RWPE2 (cell line): ENCODE measurements at regions not wholly inside any gene's neighbourhood (a gene's known extent, or its start where the extent isn't known, plus 50 kb on each side); places are given as distances from the start of the nearest gene placed in this dataset.

ENCODE experiments used
- ATAC-seq: fragments of 200-7000 bp; cut with Tn5 transposase; 3 replicates; pipeline ENCODE4 v1.9.1; 2021; ENCODE audit warnings: low read depth
- DNase-seq: peaks from one replicate; pipeline ENCODE4 v3.0.0-alpha.2; 2020; ENCODE audit warnings: low spot score
- H3K27ac ChIP-seq: fragments of 450-650 bp; 2 replicates; pipeline ENCODE4 v1.5.1; 2017; ENCODE audit warnings: mild to moderate bottlenecking; ENCODE audit not compliant: poor library complexity, severe bottlenecking
- H3K27me3 ChIP-seq: fragments of 250-450 bp; sonication (Bioruptor Pico); 2 replicates; pipeline ENCODE4 v1.5.1; 2021; ENCODE audit warnings: mild to moderate bottlenecking, moderate library complexity; ENCODE audit not compliant: insufficient read depth, poor library complexity, severe bottlenecking
- H3K36me3 ChIP-seq: fragments of 250-450 bp; sonication (Bioruptor Pico); 2 replicates; pipeline ENCODE4 v1.5.1; 2020; ENCODE audit warnings: low read depth, mild to moderate bottlenecking, moderate library complexity
- H3K4me1 ChIP-seq: fragments of 250-450 bp; sonication (Bioruptor Pico); 2 replicates; pipeline ENCODE4 v1.5.1; 2021; ENCODE audit warnings: mild to moderate bottlenecking, moderate library complexity; ENCODE audit not compliant: insufficient read depth, poor library complexity, severe bottlenecking
- H3K4me3 ChIP-seq: fragments of 250-450 bp; sonication (Bioruptor Pico); 2 replicates; pipeline ENCODE4 v1.5.1; 2021; ENCODE audit warnings: mild to moderate bottlenecking, moderate library complexity; ENCODE audit not compliant: severe bottlenecking
- H3K9me3 ChIP-seq: fragments of 250-450 bp; sonication (Bioruptor Pico); 2 replicates; pipeline ENCODE4 v1.5.1; 2021; ENCODE audit warnings: mild to moderate bottlenecking, moderate library complexity; ENCODE audit not compliant: severe bottlenecking
- TF ChIP-seq, protein P1 (sequence below): fragments of 450-650 bp; IDR thresholded peaks from one replicate; pipeline ENCODE4 v1.5.1; 2017; ENCODE audit warnings: mild to moderate bottlenecking, moderate library complexity; ENCODE audit not compliant: poor library complexity, severe bottlenecking

DNA sequence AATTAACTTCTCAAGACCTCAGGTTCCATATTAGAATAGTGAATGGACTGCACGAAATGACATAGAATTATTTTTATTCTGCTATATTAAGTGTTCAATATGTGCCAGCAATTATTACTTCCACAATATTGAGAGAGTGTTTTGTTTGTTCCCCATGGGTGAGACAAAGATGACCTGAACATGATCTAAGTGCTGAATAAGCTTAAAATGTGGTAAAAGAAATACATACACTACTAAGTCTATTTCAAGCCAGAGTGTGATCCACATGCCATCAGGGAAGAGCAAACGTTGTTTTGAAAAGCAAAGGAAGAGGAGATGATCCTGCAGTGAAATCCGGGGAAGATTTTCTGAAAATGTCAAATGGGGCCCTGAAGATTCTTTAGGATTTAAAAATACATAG, 59.8 kb upstream of the RUNX1 start:
- H3K4me3 ChIP-seq: no peak overlapping the region

DNA sequence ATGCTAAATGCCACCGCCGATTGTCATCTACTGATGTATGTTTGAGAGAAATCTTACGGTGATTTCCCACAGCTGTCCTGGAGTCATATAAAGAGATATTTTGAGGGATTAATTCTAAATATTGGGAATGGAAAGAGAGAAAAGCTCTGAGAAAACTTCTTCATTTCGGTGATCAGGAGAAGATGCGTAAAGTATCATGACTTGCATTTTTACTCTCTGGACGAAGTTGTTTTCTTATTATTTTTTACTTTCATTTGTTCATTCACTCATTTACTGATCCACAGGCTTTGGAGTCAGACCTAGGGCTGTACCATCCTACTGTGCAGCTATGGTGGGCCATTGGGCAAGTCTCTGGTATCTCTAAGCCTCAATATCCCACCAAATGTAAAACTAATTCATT, 58.4 kb upstream of the RUNX1 start:
- ATAC-seq (no peak), DNase-seq (no peak)
- Histone ChIP-seq H3K36me3 (no peaks in the 10 kb centered on the region), H3K27me3 (no peaks in the 10 kb centered on the region), H3K4me3 (no peak overlapping the region), H3K4me1 (peaks cover 8% of the 10 kb centered on the region), H3K9me3 (no peaks in the 10 kb centered on the region), H3K27ac (no peak overlapping the region)
- TF ChIP-seq, protein P1, sequence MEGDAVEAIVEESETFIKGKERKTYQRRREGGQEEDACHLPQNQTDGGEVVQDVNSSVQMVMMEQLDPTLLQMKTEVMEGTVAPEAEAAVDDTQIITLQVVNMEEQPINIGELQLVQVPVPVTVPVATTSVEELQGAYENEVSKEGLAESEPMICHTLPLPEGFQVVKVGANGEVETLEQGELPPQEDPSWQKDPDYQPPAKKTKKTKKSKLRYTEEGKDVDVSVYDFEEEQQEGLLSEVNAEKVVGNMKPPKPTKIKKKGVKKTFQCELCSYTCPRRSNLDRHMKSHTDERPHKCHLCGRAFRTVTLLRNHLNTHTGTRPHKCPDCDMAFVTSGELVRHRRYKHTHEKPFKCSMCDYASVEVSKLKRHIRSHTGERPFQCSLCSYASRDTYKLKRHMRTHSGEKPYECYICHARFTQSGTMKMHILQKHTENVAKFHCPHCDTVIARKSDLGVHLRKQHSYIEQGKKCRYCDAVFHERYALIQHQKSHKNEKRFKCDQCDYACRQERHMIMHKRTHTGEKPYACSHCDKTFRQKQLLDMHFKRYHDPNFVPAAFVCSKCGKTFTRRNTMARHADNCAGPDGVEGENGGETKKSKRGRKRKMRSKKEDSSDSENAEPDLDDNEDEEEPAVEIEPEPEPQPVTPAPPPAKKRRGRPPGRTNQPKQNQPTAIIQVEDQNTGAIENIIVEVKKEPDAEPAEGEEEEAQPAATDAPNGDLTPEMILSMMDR: no peak

More for the DNA sequence above, 59.8 kb upstream of the RUNX1 start:
- DNase-seq (no peak), ATAC-seq (no peak)
- Histone ChIP-seq H3K27me3 (no peaks in the 10 kb centered on the region), H3K9me3 (no peaks in the 10 kb centered on the region), H3K4me1 (peaks cover 15% of the 10 kb centered on the region), H3K36me3 (no peaks in the 10 kb centered on the region), H3K27ac (no peak overlapping the region)
- TF ChIP-seq, protein P1: no peak

DNA sequence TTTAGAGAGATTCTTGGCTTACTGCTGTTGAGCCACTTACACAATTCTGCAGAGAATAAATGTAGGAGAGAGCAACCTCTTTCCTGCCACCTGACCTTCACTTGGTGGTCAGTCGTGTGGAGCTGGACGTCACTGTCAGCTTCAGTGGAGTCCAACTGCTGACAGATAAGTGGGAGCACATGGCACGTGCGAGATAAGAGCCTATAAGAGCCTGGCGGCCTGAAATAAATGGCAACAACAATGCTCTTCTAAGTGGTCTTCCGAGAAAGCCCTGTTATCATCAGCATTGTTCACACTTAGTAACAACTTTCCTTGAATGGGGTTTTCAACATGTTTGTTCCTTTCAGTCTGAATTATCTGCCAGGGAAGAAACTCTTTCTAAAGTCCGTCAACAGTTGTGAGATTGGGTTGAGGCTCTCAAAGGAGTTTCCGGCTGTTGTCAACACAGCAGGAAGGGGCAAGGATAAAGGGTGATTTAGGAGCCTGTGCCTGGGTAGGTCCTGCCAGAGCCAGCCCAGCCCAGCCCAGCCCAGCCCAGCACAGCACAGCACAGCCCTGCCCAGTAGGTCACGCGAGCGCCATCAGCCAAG, 57.2 kb upstream of the RUNX1 start:
- no peaks in the 10 kb centered on the region for H3K36me3 ChIP-seq
- TF ChIP-seq, protein P1: no peak
- no peak for ATAC-seq
- H3K27me3 ChIP-seq: no peaks in the 10 kb centered on the region
- no peaks in the 10 kb centered on the region for H3K9me3 ChIP-seq
- H3K27ac ChIP-seq: no peak overlapping the region
- no peak for DNase-seq
- H3K4me3 ChIP-seq: no peak overlapping the region
- no peaks in the 10 kb centered on the region for H3K4me1 ChIP-seq

DNA sequence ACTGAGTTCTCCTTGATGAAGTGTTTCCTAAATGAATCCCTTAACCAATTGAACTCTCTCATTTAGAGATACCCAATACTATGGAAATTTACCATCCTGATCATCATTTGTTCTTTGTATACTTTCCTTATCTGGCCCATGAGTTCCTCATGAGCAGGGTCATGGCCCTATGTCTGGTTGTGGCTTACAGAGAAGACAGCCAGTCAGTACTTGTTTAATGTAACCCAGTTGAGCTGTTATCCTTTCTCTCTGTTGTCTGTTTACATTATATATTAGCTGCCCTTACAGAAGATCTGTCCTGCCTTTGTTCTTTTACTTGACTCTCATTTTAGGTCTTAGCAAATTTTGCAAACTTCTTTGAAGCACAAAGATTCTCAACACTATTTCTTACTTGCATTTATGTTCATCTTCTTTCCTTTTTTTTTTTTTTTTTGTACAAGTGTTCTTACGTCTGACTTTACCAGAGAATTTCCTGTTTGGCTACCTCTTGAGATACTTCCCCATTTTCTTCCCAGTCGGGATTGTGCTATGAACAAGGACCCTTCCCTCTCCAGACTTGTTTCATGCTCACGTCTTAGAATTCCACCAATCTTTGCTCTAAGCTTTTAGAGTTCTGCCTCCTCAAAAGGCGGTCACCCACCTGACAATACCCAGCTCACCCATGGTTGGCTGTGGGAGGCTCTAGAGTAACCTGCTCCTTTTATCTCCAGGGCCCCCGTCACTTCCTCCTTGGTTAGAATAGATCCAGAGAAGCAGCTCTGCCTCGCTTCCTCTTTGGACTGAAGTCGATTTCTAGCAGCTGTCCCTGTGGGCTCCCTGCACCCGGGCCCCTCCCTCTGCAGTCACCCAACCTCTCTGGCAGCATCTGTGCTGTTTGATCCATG, 53.6 kb upstream of the RUNX1 start:
- H3K9me3 ChIP-seq: no peaks in the 10 kb centered on the region
- ATAC-seq (no peak), DNase-seq (no peak)
- no peaks in the 10 kb centered on the region for H3K36me3 ChIP-seq
- no peaks in the 10 kb centered on the region for H3K27me3 ChIP-seq
- H3K27ac ChIP-seq: no peak overlapping the region
- TF ChIP-seq, protein P1: no peak
- no peaks in the 10 kb centered on the region for H3K4me1 ChIP-seq
- H3K4me3 ChIP-seq: no peak overlapping the region
